LNCAP (cell line): ENCODE measurements at regions not wholly inside any gene's neighbourhood (a gene's known extent, or its start where the extent isn't known, plus 50 kb on each side); places are given as distances from the start of the nearest gene placed in this dataset.

Experiments used
- CTCF ChIP-seq: fragments of 450-650 bp; IDR thresholded peaks from 2 replicates; pipeline ENCODE4 v1.5.1; 2017; ENCODE audit warnings: mild to moderate bottlenecking

DNA sequence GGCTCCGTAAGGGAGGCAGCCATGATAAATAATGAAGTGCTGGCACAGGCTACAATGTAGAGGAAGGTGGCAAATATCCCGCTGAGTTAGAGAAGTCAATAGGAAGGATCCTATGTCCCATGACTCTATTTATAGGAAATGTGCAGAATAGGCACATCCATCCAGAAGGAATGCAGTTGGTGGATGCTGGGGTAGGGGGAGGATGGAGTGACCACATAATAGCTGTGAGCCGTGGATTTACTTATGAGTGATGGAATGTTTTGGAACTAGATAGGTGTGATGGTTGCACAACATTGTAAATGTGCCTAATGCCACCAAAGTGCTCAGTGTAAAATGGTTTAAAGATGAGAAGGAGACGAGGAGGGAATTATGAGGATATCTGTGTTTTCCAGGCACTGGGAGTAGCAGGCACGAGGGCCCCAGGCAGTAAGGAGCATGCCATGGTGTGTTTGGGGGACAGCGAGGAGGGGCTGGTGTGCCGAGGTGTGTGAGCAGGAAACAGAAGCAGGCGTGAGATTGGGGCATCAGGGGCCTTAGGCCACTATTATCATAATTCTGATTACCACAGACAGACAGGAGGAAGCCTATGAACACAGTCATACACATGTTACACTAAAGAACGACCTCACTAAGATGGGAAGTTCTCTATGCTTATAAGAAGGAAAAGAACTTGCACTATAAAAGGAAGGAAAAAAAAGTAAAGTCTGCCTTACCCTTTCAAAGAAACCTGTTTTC is 837.3 kb upstream of the TMEM132C start:
- TF ChIP-seq CTCF: no peak

DNA sequence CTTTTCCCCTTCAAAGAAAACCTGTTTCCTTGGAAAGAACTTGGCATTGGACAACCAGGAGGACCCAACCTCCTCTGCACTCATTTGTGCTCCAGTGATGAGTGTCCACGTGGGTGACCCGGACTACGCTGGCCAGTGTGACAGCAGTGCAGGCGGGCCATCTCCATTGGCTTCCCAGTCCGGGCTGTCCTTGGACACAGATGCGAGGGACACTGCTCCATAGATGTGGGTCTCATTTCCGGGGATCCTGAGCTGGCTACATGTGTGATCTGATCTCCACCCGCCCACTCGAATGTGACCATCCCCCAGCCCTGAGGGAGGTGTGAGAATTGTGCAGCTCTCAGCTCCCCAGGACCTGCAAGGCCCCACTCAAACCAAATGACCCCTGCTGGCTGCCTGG is 836.6 kb upstream of the TMEM132C start:
- no peak for TF ChIP-seq CTCF

DNA sequence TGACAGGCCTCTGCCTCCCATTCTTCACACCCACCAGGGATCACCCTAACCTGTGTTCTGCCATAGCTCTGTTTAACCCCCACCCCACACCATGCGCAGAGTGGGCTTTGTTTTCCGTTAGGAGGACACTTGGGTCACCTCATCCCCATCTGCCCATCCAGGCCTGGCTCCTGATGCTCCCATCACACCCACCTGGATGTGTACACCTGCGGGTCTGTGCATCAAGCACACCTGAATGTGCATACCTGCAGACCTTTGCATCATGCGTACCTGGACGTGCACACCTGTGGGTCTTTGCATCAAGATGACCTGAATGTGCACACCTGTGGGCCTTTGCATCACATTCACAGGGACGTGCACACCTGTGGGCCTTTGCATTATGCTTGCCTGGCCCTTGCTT is 835.8 kb upstream of the TMEM132C start:
- TF ChIP-seq CTCF: no peak

DNA sequence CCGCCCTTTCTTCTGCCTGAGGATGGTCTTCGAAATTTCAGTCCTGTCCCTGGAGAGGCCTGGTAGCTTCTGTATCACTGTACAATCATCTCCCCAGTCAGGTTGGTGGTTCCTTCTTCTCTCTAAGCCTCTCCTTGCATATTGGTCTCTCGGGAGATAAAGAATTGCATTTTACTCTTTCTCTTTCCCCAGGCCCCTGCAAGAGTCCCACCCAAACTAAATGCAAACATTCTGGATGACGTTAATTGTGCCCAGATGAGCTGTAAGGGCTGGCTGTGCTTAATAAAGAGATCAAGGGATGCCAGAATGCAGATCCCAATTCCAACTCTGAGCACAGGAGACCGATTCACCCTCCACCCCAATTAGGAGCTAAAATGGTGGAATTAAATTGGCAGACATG is 835.4 kb upstream of the TMEM132C start:
- no peak for TF ChIP-seq CTCF

- TF ChIP-seq CTCF: no peak
These were observed 831.5 kb upstream of the TMEM132C start for GRCh38 chr12:127435439-127435838.

DNA sequence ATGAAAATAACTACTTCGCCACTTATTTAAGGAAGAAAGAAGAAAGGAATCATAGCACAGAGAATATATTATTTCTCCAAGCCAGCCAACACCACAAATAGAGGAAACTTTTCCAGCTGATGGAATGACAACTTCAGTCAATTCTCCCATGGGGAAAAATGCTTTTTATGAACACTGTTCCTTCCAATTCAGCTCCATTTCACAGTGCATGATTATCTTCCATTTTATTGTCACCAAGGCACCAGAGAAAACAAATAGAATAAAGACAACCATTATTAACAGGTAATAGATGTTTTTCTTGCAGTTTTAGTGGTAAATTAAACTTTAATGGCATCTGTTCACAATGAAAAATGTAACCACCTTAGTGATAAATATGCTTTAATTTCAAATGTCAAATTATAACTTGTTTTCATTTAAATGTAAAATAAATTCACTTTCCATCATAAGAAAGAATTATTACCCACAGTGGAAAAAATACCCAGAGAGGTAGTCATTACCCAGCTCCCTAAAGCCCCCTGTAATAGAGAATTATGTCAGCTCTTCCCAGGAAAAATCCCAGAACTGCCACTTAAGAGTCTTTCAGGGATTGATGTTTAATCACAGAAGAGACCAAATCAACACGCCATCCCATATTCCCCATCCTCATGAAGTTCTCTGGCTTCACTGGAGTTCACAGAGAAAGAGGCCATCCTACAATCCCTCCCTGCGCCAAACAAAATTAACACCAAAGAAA is 828.3 kb upstream of the TMEM132C start:
- TF ChIP-seq CTCF: no peak

- no peak for TF ChIP-seq CTCF
These were observed 821.3 kb upstream of the TMEM132C start for GRCh38 chr12:127445581-127446139.
